Activated T-cell treated with anti-CD3 and anti-CD28 coated beads, Interleukin-2, amount 50 U/mL, for 72 hours (primary cell): ENCODE measurements at regions not wholly inside any gene's neighbourhood (a gene's known extent, or its start where the extent isn't known, plus 50 kb on each side); places are given as distances from the start of the nearest gene placed in this dataset.
"Not testable (repeated sequence)": the region's sequence is repeated elsewhere in the genome, so short reads cannot be mapped to it uniquely, and the experiment has no call there.

Experiments used
- ATAC-seq, 2 donors: fragments of 150-1000 bp; cut with Tn5 transposase; replicated peaks in 1 of 2; 2 replicates each; pipeline ENCODE4 v1.10.0; 2021; ENCODE audit warnings: moderate library complexity in 2 of 2, mild to moderate bottlenecking in 1 of 2
- DNase-seq, 2 donors: peaks; one replicate each; pipeline ENCODE4 v3.0.0; 2021 to 2022; ENCODE audit warnings: mixed read lengths in 1 of 2
- H3K27ac Mint-ChIP-seq: one replicate; pipeline ENCODE4 v1.8.0; 2022; ENCODE audit warnings: mild to moderate bottlenecking, moderate library complexity, mixed read lengths
- H3K27me3 Mint-ChIP-seq: one replicate; pipeline ENCODE4 v1.8.0; 2022; ENCODE audit warnings: low read depth, mixed read lengths
- H3K36me3 Mint-ChIP-seq, 2 donors: one replicate each; pipeline ENCODE4 v1.8.0; 2022; ENCODE audit warnings: mixed read lengths in 2 of 2, mild to moderate bottlenecking in 1 of 2; ENCODE audit not compliant: insufficient read depth in 2 of 2
- H3K4me1 Mint-ChIP-seq: one replicate; pipeline ENCODE4 v1.8.0; 2022; ENCODE audit warnings: low read depth, mixed read lengths
- H3K4me3 Mint-ChIP-seq, 2 donors: one replicate each; pipeline ENCODE4 v1.8.0; 2022; ENCODE audit warnings: mild to moderate bottlenecking in 2 of 2, mixed read lengths in 2 of 2, moderate library complexity in 2 of 2
- H3K9me3 Mint-ChIP-seq, 2 donors: one replicate each; pipeline ENCODE4 v1.8.0; 2022; ENCODE audit warnings: mixed read lengths in 2 of 2

DNA sequence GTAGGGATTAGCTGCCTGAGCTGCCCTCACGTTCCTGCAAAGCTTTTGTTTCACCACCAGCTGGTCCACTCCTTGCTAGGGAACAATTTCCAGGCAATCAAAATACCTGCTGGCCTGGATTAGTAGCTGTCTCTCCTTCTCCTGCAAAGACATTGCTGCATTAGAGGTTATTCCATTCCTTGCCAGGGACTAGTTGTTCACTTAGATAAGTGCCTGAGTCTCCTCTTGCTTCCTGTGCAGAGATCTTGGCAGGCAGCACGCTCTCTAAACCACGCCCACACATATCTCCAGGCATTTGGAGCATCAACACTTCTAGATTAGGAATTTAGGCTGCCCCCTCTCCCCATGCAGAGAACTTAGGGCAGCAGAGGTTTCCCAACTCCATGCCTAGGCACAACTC lies 150.4 kb upstream of the SMIM30 start:
- peaks cover 5 to 6% of the 10 kb centered on the region in 2 donors for H3K36me3 Mint-ChIP-seq
- no peaks in the 10 kb centered on the region for H3K4me1 Mint-ChIP-seq
- no peak overlapping the region for H3K4me3 Mint-ChIP-seq
- H3K27ac Mint-ChIP-seq = no peak overlapping the region
- H3K9me3 Mint-ChIP-seq = peaks cover 10 to 24% of the 10 kb centered on the region in 2 donors
- DNase-seq (no peak), ATAC-seq (no peak)
- H3K27me3 Mint-ChIP-seq = no peaks in the 10 kb centered on the region

DNA sequence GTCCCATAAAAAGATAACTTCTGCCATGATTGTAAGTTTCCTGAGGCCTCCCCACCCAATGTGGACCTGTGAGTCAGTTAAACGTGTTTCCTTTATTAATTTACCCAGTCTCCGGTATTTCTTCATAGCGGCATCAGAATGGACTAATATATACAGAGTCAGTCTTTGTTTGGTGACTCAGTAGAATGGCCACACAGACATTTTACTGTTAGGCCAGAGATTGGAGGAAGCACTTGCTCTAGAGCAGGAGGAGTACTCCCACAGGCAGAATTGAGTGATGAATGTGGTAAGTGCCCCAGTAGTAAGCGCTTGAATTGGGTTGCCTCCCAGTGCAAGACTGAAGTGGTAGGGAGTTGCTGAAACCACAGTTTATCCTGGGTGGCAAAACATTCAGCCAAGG lies 149.5 kb upstream of the SMIM30 start:
- ATAC-seq (no peak), DNase-seq (no peak)
- Mint-ChIP-seq H3K4me1 (no peaks in the 10 kb centered on the region), H3K9me3 (peaks cover 6 to 22% of the 10 kb centered on the region in 2 donors), H3K4me3 (no peak overlapping the region), H3K36me3 (peaks cover 5 to 6% of the 10 kb centered on the region in 2 donors), H3K27me3 (no peaks in the 10 kb centered on the region), H3K27ac (no peak overlapping the region)

DNA sequence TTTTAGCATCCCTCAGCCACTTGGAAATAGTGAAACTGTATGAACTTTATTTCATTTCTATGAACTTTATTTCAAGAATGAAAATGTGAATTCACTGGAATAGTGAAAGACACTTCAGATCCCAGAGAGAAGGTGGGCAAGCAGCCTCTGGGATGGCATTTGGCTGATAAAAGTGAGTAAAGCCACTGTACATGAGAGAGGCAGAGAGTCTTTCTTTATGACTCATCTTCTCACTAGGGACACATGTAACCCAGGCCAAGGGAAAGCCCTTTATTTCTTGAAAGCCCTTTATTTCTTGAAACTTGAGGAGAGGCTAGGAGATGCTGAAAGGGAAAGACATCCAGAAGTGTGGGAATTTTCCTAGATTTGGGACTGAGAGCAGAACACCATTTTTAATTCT lies 148.9 kb upstream of the SMIM30 start:
- Mint-ChIP-seq H3K36me3 (peaks cover 5 to 6% of the 10 kb centered on the region in 2 donors), H3K4me1 (no peaks in the 10 kb centered on the region), H3K27ac (no peak overlapping the region), H3K9me3 (peaks cover 5 to 20% of the 10 kb centered on the region in 2 donors), H3K4me3 (no peak overlapping the region), H3K27me3 (no peaks in the 10 kb centered on the region)
- DNase-seq (no peak), ATAC-seq (no peak)

DNA sequence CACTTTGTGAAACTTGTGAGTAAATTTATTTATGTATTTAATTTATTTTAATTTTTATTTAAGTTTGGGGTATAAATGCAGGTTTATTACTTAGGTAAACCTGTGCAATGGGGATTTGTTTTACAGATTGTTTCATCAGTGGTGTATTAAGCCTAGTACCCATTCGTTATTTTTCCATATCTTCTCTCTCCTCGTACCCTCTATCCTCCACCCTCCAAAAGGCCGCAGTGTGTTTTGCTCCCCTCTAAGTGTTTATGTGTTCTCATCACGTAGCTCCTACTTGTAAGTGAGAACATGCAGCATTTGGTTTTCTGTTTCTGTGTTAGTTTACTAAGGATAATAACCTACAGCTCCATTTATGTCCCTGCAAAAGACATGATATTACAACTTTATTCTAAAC lies 145.4 kb upstream of the SMIM30 start:
- peaks cover 0 to 2% of the 10 kb centered on the region in 2 donors for H3K36me3 Mint-ChIP-seq
- DNase-seq = no peak
- H3K4me1 Mint-ChIP-seq = no peaks in the 10 kb centered on the region
- no peak overlapping the region for H3K4me3 Mint-ChIP-seq
- no peak overlapping the region for H3K27ac Mint-ChIP-seq
- ATAC-seq = no peak
- H3K9me3 Mint-ChIP-seq = peaks cover 2 to 5% of the 10 kb centered on the region in 2 donors
- H3K27me3 Mint-ChIP-seq = no peaks in the 10 kb centered on the region

DNA sequence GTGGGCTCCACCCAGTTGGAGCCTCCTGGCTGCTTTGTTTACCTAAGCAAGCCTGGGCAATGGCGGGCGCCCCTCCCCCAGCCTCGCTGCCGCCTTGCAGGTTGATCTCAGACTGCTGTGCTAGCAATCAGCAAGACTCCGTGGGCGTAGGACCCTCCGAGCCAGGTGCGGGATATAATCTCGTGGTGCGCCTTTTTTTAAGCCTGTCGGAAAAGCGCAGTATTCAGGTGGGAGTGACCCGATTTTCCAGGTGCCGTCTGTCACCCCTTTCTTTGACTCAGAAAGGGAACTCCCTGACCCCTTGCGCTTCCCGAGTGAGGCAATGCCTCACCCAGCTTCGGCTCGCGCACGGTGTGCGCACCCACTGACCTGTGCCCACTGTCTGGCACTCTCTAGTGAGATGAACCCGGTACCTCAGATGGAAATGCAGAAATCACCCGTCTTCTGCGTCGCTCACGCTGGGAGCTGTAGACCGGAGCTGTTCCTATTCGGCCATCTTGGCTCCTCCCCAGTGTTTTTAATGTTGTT lies 144.9 kb upstream of the SMIM30 start:
- ATAC-seq = not testable (repeated sequence)

DNA sequence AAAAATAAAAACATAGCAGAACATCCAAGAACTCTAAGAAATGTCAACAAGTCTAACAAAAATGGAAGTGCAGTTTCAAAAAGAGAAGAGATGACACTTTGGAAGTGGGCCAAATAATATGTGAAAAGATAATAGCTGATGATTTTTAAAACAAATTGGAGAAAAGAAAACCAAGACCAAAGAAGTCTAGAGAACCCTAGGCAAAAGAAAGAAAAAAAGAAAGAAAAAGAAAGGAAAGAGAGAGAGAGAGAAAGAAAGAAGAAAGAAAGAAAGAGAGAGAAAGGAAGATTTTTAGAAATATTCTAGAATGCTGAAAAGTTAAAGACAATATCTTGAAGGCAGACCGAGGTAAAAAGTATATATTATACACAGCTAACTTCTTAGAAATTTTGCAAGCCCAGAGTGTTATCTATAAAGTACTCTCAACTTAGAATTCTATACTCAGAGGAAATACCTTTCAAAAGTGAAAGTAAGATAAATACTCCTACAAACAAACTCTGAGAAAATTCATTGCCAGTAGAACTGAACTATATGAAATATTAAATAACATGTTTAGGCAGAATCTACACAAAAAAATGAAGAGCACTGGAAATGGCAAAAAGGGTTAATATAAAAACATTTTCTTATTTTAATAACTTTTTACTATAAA lies 138.7 kb upstream of the SMIM30 start:
- Mint-ChIP-seq H3K9me3 (peaks cover 0 to 2% of the 10 kb centered on the region in 2 donors), H3K36me3 (no peaks in the 10 kb centered on the region), H3K27me3 (no peaks in the 10 kb centered on the region), H3K27ac (no peak overlapping the region), H3K4me3 (peak overlapping the region in 1 of 2 donors; percentile 60), H3K4me1 (no peaks in the 10 kb centered on the region)
- DNase-seq (no peak), ATAC-seq (no peak)

More for the DNA sequence above, 144.9 kb upstream of the SMIM30 start:
- H3K4me3 Mint-ChIP-seq, H3K9me3 Mint-ChIP-seq, H3K27me3 Mint-ChIP-seq, H3K4me1 Mint-ChIP-seq, H3K36me3 Mint-ChIP-seq, H3K27ac Mint-ChIP-seq, DNase-seq: not testable (repeated sequence)

DNA sequence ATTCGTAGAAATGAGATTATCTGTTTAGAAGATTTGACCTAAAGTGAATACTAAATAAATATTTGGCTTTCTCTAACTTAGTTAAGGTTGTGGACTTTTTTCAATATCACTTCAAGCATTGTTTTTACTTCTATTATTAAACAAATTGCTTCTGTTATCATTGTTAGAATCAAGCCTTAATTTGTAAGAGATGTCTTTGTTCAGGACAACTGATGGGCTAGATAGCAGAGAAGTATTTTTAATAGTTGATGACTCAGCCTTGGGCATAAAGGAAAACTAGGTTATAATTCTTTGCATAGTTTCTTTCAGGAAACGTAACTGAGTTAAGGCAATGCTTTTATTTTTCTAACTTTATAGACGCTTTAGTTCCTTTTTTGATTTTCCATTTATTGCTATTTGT lies 128.8 kb upstream of the SMIM30 start:
- peaks cover 4 to 6% of the 10 kb centered on the region in 2 donors for H3K9me3 Mint-ChIP-seq
- peaks cover 0 to 2% of the 10 kb centered on the region in 2 donors for H3K36me3 Mint-ChIP-seq
- H3K27ac Mint-ChIP-seq = no peak overlapping the region
- DNase-seq = no peak
- H3K27me3 Mint-ChIP-seq = no peaks in the 10 kb centered on the region
- H3K4me1 Mint-ChIP-seq = no peaks in the 10 kb centered on the region
- ATAC-seq = no peak
- H3K4me3 Mint-ChIP-seq = no peak overlapping the region

DNA sequence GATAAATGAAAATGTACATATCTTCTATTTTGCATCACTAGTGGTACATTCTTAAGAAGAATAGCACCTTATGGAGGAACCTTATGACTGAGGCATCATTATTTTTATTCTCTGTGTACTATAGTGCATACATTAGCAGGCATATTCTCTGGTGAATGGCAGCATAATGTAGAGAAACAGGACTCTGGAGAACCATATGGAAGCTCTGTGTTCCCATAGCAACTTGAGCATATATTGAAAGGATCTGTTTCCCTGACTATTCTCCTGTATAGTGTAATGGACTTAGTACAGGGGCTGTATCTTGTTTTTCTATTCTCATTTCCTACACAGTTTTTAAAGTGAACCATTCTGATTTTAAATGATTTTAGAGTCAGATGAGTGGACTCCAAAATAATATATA lies 128.4 kb upstream of the SMIM30 start:
- Mint-ChIP-seq H3K4me1 (no peaks in the 10 kb centered on the region), H3K27me3 (no peaks in the 10 kb centered on the region), H3K4me3 (no peak overlapping the region), H3K27ac (no peak overlapping the region), H3K9me3 (peaks cover 4 to 6% of the 10 kb centered on the region in 2 donors), H3K36me3 (peaks cover 0 to 2% of the 10 kb centered on the region in 2 donors)
- ATAC-seq (no peak), DNase-seq (no peak)

DNA sequence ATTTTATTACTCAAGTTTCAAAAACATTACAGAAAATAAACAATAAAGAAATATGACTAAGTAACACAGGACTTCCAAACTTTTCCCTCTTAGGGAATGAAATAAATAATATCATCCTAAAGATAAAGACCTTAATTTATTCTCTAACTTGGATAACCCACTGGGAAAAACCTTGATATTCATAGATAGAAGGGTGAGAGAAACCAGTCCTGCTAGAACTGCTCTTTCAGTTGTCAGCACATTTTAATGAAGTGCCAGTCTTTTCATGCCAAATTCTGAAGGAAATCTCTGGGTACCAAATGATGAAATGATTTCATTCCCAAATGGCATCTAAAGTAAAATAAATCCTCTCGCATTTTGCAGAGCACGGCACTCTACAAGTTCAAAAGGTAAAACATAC lies 114.5 kb upstream of the SMIM30 start:
- no peaks in the 10 kb centered on the region for H3K36me3 Mint-ChIP-seq
- H3K4me1 Mint-ChIP-seq = no peaks in the 10 kb centered on the region
- ATAC-seq = no peak
- no peak overlapping the region for H3K27ac Mint-ChIP-seq
- peaks cover 0 to 2% of the 10 kb centered on the region in 2 donors for H3K9me3 Mint-ChIP-seq
- peaks cover 5% of the 10 kb centered on the region for H3K27me3 Mint-ChIP-seq
- no peak for DNase-seq
- no peak overlapping the region for H3K4me3 Mint-ChIP-seq

DNA sequence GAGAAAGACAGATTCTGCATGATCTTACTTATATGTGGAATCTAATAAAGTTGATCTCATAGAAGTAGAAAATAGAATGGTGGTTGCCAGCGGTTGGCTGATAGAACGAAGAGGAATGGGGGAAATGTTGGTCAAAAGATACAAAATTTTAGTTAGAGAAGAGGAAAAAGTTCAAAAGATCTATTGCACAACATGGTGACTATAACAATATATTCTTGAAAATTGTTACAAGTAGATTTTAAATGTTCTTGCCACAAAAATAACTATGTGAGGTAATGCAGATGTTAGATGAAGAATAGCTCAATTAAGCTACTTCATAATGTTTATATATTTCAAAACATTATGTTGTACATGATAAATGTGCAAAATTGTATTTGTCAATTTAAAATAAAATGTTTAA lies 112.3 kb upstream of the SMIM30 start:
- ATAC-seq = no peak
- no peak for DNase-seq
- Mint-ChIP-seq H3K4me3 (no peak overlapping the region), H3K27ac (no peak overlapping the region), H3K4me1 (no peaks in the 10 kb centered on the region), H3K27me3 (peaks cover 5% of the 10 kb centered on the region), H3K36me3 (no peaks in the 10 kb centered on the region), H3K9me3 (peaks cover 3 to 5% of the 10 kb centered on the region in 2 donors)

DNA sequence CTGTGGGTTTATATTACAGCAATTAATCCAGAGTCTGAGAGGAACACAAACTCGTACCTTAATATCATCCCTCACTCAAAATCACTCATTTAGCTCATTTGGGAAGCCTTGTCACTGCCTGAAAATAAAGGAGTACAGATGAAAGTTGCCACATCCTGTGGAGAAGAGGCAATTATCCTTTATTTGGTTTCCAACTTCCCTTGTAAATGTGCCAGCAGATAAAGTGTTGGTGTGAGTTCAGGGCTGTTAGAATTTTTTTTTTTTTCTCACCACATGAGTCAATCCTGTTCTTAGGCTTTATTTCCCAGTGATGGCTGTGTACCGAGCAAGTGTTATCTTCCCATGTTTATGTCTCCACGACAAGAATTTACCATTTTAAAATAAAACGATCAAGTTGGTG lies 99.0 kb upstream of the SMIM30 start:
- H3K4me1 Mint-ChIP-seq = no peaks in the 10 kb centered on the region
- H3K36me3 Mint-ChIP-seq = no peaks in the 10 kb centered on the region
- H3K27ac Mint-ChIP-seq = no peak overlapping the region
- ATAC-seq (no peak), DNase-seq (no peak)
- H3K27me3 Mint-ChIP-seq = no peaks in the 10 kb centered on the region
- no peaks in the 10 kb centered on the region for H3K9me3 Mint-ChIP-seq
- no peak overlapping the region for H3K4me3 Mint-ChIP-seq

DNA sequence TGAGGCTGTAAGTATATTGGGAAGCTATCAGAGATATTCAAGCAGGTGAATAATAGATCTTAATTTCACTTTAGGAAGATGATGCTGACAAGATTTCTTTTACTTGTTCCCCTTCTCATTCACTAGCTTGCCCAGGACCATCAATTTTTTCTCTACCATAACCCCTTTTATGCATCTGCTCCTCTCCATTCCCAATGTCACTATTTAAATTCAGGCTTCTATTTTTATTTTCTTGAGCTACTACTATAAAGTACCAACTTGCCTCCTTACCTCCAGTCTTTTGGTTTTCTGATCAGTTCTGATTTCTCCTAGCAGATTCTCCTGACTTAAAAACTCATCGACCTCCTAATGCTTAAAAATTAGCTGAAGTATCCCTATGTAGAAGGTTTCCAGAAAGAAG lies 97.7 kb upstream of the SMIM30 start:
- ATAC-seq = no peak
- no peaks in the 10 kb centered on the region for H3K27me3 Mint-ChIP-seq
- H3K27ac Mint-ChIP-seq = no peak overlapping the region
- no peaks in the 10 kb centered on the region for H3K36me3 Mint-ChIP-seq
- no peaks in the 10 kb centered on the region for H3K9me3 Mint-ChIP-seq
- no peak overlapping the region for H3K4me3 Mint-ChIP-seq
- DNase-seq = no peak
- H3K4me1 Mint-ChIP-seq = no peaks in the 10 kb centered on the region

DNA sequence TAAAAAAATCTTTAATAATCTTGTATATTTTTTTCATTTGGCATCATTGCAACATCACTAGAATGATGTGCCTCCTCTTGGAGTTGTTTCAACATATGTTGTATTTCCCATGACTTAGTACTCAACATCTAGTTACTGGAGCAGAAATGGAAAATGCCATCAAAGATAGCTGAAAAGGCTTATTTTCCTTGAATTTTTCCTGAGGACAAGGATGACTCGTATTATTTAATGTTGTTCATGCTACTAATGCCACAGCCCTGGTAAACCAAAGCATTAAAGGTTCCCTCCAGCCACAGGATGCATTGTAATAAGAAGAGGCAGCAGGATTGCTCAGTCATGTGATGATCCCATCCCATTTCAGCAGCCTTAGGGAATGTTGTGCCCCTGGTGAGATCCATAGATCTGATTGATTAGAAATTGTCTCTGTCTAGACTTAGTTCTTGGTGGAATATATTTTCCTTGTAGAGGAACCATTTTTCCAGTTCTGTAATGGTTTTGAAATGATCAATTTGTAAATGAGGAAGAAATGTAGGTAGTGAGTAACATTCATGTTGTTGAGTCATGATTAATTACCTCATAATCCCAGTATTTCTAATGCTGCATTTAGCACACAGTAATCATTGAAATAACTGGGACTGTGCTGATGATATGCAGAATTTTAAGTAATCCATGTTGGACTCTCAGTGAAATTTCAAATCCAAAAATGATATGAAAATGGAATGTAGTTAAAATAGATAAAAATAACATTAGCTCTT lies 91.3 kb upstream of the SMIM30 start:
- H3K9me3 Mint-ChIP-seq = no peaks in the 10 kb centered on the region
- DNase-seq = no peak
- no peak for ATAC-seq
- H3K4me3 Mint-ChIP-seq = no peak overlapping the region
- no peaks in the 10 kb centered on the region for H3K27me3 Mint-ChIP-seq
- no peak overlapping the region for H3K27ac Mint-ChIP-seq
- H3K4me1 Mint-ChIP-seq = no peaks in the 10 kb centered on the region
- no peaks in the 10 kb centered on the region for H3K36me3 Mint-ChIP-seq
